SW 1271 (cell line): ENCODE measurements at regions not wholly inside any gene's neighbourhood (a gene's known extent, or its start where the extent isn't known, plus 50 kb on each side); places are given as distances from the start of the nearest gene placed in this dataset.

ENCODE experiments used
- DNase-seq, 2 experiments: peaks; one replicate each; lab custom pipeline; 2025; lab: John Stamatoyannopoulos, UW

DNA sequence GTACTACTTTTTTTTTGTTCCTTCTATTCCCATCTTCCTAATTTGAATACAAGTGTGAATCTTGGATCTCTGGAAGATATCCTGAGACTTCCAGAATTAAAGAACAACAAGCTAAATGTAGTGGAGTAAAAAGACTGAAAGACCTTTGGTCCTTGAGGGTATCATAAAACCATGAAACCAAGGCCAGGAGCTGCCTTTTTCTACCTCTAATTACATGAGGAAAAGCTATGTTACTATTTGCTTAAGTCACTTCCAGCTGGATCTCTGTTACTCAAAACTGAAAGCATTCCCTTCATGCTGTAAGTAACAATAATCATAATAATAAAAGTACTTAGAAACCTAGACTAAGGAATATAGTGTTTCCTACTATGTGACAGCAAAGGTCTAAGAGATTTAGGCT is 649.6 kb downstream of the KCTD16 start:
- no peak for DNase-seq

GRCh38 chr5:144815131-144815530 is 644.5 kb downstream of the KCTD16 start:
- DNase-seq, result no peak

- DNase-seq, result no peak
Measured at GRCh38 chr5:144812763-144813162, 642.1 kb downstream of the KCTD16 start.

DNA sequence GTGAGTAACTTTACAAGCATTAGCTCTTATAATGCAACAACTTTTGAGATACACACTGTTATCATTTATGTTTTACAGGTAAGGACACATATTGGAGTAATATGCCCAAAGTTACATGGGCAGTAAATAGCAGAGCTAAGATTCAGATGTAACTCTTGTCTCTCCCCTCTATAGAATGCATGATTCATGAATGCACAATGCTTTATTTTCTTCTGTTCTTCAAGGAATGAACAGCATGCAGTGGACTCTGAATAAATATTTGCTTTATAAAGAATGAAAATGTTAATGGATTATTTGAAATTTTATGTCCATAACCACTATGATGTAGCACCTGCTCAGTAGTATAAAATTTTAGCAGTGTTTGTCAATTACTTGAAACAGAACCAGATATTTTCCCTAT is 629.5 kb downstream of the KCTD16 start:
- DNase-seq, result no peak

GRCh38 chr5:144798595-144798994 is 627.9 kb downstream of the KCTD16 start:
- DNase-seq, result no peak

- DNase-seq, result no peak
Measured at GRCh38 chr5:144794922-144795321, 624.2 kb downstream of the KCTD16 start.

DNA sequence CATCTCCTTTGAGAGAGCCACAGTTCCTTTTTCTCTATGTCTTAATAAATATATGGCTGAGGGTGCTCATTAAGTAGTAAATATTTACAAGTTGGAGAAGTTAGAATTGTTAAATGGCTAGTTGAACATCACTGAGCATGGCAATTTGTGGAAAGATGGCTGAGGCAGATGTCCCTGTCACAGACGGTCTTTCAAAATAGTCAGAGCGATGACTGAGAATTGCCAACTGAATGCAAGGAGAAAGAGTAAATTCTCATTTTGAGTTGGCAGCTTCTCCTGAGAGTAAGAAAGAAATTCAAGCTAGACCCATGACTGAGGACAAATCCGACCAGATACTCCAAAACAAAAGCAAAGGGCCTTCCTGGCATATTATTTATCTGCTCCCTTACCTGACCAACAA is 617.9 kb downstream of the KCTD16 start:
- DNase-seq, result no peak

GRCh38 chr5:144788046-144788445 is 617.4 kb downstream of the KCTD16 start:
- DNase-seq, result no peak

GRCh38 chr5:144779368-144779767 is 608.7 kb downstream of the KCTD16 start:
- DNase-seq, result no peak

DNA sequence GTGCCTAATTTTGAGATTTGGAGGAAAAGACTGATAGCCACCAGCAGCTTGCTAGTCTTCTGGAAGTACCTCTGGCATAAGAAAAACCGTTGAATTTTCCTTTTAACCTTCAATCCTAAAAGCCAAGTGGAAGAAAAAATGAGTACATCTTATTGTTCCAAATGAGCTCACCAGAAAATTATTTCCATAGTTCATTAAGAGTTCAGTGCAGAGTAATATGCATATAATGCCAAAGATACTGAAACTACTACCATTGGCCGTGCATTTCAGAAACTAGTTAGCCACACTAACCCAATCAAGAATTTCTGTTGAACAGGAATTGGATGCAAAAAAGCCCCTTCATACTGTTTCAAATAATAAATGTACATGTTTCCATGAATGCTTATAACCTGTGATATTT is 607.9 kb downstream of the KCTD16 start:
- DNase-seq, result no peak

GRCh38 chr5:144774197-144774596 is 603.5 kb downstream of the KCTD16 start:
- DNase-seq, result no peak

DNA sequence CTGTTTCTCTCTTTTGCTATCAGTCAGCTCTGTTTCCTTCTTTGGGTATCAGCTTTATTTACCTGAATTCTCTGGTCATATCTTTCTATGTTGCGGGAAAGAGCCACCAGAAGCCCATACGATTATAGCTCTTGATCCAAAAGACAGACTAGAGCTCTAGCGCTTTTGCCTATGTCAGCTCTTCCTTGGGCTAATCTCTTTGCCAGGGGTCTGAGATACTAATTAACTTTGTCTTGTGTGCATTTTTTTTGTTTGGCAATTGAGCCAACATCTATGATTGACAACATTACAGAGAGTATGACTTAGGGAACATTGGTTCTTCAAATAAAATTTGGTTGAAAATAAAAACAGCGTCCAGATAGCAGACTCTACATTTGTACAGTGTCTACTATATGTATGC is 603.0 kb downstream of the KCTD16 start:
- DNase-seq, result no peak

GRCh38 chr5:144771802-144772201 is 601.1 kb downstream of the KCTD16 start:
- no peak for DNase-seq

GRCh38 chr5:144742361-144742760 is 571.7 kb downstream of the KCTD16 start:
- no peak for DNase-seq

- DNase-seq, result no peak
Measured at GRCh38 chr5:144731786-144732185, 561.1 kb downstream of the KCTD16 start.

- no peak for DNase-seq
Measured at GRCh38 chr5:144712090-144712489, 541.4 kb downstream of the KCTD16 start.

GRCh38 chr5:144711172-144711571 is 540.5 kb downstream of the KCTD16 start:
- DNase-seq, result no peak

DNA sequence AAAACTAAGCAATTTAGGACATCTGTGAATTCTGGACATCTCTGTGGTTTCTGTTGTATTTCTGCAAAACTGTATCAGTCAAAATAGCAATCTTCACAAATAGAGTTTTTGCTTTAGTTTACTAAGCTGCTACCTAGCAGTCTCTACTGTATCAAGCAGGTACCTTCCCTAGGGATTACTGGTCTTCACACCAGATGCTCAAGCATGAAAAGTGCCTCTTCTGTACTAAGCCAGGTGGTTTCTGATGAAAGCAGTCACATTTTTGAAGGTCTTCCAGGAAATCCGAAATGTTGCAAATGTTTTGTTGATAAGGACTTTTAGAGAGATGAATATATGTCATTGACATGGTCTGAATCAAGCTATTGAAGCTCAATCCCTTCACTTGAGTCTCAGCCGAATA is 540.0 kb downstream of the KCTD16 start:
- DNase-seq, result no peak

GRCh38 chr5:144703776-144704175 is 533.1 kb downstream of the KCTD16 start:
- DNase-seq, result no peak

GRCh38 chr5:144698484-144698883 is 527.8 kb downstream of the KCTD16 start:
- no peak for DNase-seq

- DNase-seq, result peak; percentile 43 to 50
Measured at GRCh38 chr5:144697847-144698262, 527.2 kb downstream of the KCTD16 start.

DNA sequence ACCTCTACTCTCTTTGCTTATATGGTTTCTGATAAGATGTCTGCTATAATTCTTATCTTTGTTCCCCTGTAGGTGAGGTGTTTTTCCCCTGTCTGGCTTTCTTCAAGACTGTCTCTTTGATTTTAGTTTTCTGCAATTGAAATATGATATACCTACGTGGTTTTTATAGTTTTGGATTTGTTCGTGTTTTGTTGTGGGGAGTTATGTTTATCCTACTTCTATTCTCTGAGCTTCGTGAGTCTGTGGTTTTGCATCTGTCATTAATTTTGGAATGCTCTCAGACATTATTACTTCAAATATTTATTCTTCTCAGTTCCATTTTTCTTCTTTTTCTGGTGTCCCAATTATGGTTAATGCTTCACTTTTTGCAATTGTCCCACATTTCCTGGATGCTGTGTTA is 521.3 kb downstream of the KCTD16 start:
- DNase-seq, result no peak

- DNase-seq, result no peak
Measured at GRCh38 chr5:144684899-144685298, 514.2 kb downstream of the KCTD16 start.

DNA sequence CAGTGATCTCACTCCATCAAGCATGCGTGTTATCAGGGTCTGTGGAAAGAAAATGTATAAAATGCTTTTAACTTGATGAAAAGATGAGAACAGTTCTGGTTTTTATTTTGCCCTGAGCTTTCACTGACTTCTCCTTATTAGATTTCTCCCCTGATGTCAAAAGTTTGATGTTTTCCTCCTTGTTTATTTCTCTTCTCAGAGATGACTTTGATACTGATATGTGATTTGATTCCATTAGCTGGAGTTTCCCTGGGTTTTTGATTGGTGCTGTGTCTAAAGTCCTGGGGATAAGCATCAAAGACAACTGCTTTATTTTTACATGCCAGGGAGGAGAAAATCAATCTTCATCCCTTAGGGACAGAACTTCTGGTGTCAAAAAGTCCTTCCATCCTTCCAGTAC is 510.0 kb downstream of the KCTD16 start:
- no peak for DNase-seq

DNA sequence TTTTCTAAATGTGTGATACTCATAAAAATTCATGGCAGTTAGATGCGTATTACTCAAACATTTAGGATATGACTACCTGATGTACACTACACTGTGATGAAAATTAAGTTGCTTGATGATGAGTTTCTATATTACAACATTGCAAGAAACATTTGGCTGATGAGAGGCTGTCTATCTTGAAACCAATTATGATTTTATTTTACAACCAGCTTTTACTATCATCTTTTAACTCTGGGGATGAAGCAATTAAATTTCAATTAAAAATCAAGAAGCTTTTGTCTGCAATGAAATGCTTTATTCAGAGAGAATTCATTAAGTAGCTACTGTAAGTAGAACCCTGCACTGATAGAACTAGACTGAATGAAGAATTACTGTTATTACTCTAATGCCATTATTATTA is 500.4 kb downstream of the KCTD16 start:
- no peak for DNase-seq
